ES-I3 (cell line): ENCODE measurements at regions not wholly inside any gene's neighbourhood (a gene's known extent, or its start where the extent isn't known, plus 50 kb on each side); places are given as distances from the start of the nearest gene placed in this dataset.

Source experiments
- H3K36me3 ChIP-seq: 2 replicates; pipeline ENCODE4 v1.6.1; 2013; ENCODE audit warnings: mild to moderate bottlenecking, low read length, control low read depth, moderate library complexity; ENCODE audit not compliant: insufficient read depth
- H3K4me1 ChIP-seq: 2 replicates; pipeline ENCODE4 v1.6.1; 2013; ENCODE audit warnings: mild to moderate bottlenecking, control low read depth, low read length; ENCODE audit not compliant: insufficient read depth
- H3K9ac ChIP-seq: 2 replicates; pipeline ENCODE4 v1.6.1; 2013; ENCODE audit warnings: low read depth, mild to moderate bottlenecking, low read length, moderate library complexity
- H3K9me3 ChIP-seq: 2 replicates; pipeline ENCODE4 v1.6.1; 2013; ENCODE audit warnings: mild to moderate bottlenecking, low read length, moderate library complexity; ENCODE audit not compliant: control insufficient read depth, insufficient read depth

GRCh38 chrX:5549512-5549911, 679.2 kb downstream of the NLGN4X start:
- Histone ChIP-seq H3K9me3 (no peaks in the 10 kb centered on the region), H3K4me1 (no peaks in the 10 kb centered on the region), H3K36me3 (no peaks in the 10 kb centered on the region), H3K9ac (no peak overlapping the region)

DNA sequence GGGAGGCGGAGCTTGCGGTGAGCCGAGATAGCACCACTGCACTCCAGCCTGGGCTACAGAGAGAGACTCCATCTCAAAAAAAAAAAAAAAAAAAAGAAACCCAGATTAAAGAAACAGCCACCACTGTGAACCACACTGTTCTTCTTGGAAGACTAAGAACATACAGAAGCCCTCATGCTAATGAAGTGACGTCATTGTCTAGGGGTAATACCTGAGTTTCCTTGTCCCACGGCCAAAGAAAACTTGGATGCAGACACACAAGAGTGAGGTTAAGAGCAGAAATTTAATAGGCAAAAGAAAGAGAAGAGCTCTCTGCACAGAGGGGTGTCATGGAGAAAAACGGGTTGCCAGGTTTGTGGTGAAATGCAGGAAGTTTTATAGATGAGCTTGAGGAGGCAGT, 691.6 kb downstream of the NLGN4X start:
- Histone ChIP-seq H3K9me3 (no peaks in the 10 kb centered on the region), H3K9ac (no peak overlapping the region), H3K4me1 (no peaks in the 10 kb centered on the region), H3K36me3 (no peaks in the 10 kb centered on the region)

GRCh38 chrX:5536261-5536660, 692.4 kb downstream of the NLGN4X start:
- Histone ChIP-seq H3K4me1 (no peaks in the 10 kb centered on the region), H3K9me3 (no peaks in the 10 kb centered on the region), H3K36me3 (no peaks in the 10 kb centered on the region), H3K9ac (no peak overlapping the region)

DNA sequence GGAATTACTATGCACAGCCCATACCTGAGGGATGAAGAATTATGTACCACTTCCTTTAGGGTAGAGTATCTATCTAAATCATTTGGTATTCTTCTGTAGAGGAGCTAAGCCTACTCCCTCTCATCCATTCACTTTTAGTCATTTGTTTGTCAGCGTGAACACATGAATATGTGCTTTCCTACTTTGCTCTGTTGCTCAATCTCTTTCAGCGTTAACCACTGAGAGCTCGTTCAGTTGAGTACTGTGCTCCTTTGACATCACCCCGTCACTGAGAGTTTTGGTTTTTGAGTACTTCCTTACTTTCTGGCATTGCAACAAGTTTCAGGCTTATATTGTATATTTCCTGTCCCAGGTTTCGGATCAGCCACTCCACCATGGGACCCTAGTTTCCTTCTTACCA, 700.6 kb downstream of the NLGN4X start:
- Histone ChIP-seq H3K9ac (no peak overlapping the region), H3K9me3 (no peaks in the 10 kb centered on the region), H3K36me3 (no peaks in the 10 kb centered on the region), H3K4me1 (no peaks in the 10 kb centered on the region)

- no peaks in the 10 kb centered on the region for H3K9me3 ChIP-seq
- no peaks in the 10 kb centered on the region for H3K4me1 ChIP-seq
- no peak overlapping the region for H3K9ac ChIP-seq
- H3K36me3 ChIP-seq: no peaks in the 10 kb centered on the region
Measured at GRCh38 chrX:5526191-5526590, 702.5 kb downstream of the NLGN4X start.

- no peaks in the 10 kb centered on the region for H3K4me1 ChIP-seq
- no peaks in the 10 kb centered on the region for H3K36me3 ChIP-seq
- no peak overlapping the region for H3K9ac ChIP-seq
- no peaks in the 10 kb centered on the region for H3K9me3 ChIP-seq
Measured at GRCh38 chrX:5490786-5491563, 737.7 kb downstream of the NLGN4X start.

DNA sequence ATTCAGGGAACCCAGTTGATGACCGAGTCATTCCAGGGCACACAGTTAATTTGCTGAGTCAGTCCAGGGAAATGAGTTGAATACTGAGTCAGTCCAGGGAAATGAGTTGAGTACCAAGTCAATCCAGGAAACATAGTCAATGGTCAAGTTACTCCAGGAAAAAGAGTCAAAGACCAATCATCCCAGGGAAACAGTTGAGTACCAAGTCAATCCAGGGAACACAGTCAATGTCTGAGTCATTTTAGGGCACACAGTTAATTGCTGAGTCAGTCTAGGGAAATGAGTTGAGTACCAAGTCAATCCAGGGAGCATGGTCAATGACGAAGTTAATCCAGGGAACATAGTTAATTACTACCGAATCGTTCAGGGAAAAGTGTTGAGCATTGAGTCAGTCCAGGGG, 754.4 kb downstream of the NLGN4X start:
- H3K9me3 ChIP-seq: peaks cover 2% of the 10 kb centered on the region; the same call in 1 of the 2 replicates
- H3K36me3 ChIP-seq: peaks cover 3% of the 10 kb centered on the region; the same call in 1 of the 2 replicates
- no peaks in the 10 kb centered on the region for H3K4me1 ChIP-seq

GRCh38 chrX:5458300-5458842, 770.3 kb downstream of the NLGN4X start:
- Histone ChIP-seq H3K36me3 (no peaks in the 10 kb centered on the region), H3K9me3 (no peaks in the 10 kb centered on the region), H3K4me1 (no peaks in the 10 kb centered on the region), H3K9ac (no peak overlapping the region)

More for the DNA sequence above, 754.4 kb downstream of the NLGN4X start:
- H3K9ac ChIP-seq: no peak overlapping the region

DNA sequence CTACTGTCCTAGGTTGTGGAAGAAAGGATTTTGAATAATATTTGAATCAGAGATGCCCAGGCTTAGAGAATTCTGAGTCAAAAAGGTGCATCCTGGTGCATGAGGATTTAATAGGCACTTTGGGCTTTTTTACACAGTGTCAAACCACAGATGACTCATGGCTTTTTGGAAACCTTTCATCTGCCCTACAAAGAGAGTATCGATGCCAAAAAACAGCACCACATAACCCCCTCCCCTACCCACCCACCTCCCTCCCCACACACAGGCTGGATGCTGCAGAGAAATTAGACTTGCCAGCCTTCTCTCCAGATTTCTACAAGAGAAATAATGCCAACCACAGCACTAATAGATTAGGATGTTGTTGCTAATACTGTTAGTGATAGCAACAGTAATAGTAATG, 779.3 kb downstream of the NLGN4X start:
- H3K9me3 ChIP-seq: no peaks in the 10 kb centered on the region
- H3K9ac ChIP-seq: no peak overlapping the region
- H3K4me1 ChIP-seq: no peaks in the 10 kb centered on the region
- H3K36me3 ChIP-seq: no peaks in the 10 kb centered on the region

GRCh38 chrX:5431823-5432222, 796.8 kb downstream of the NLGN4X start:
- no peaks in the 10 kb centered on the region; the same call in none of the 2 replicates for H3K9me3 ChIP-seq
- no peaks in the 10 kb centered on the region for H3K4me1 ChIP-seq
- no peaks in the 10 kb centered on the region for H3K36me3 ChIP-seq
- no peak overlapping the region for H3K9ac ChIP-seq

GRCh38 chrX:5425119-5425518, 803.5 kb downstream of the NLGN4X start:
- Histone ChIP-seq H3K9me3 (peaks cover 6% of the 10 kb centered on the region), H3K4me1 (0 out of 2 replicates have a peak, but pooled peaks cover 3% of the 10 kb centered on the region), H3K9ac (no peak overlapping the region), H3K36me3 (no peaks in the 10 kb centered on the region)

DNA sequence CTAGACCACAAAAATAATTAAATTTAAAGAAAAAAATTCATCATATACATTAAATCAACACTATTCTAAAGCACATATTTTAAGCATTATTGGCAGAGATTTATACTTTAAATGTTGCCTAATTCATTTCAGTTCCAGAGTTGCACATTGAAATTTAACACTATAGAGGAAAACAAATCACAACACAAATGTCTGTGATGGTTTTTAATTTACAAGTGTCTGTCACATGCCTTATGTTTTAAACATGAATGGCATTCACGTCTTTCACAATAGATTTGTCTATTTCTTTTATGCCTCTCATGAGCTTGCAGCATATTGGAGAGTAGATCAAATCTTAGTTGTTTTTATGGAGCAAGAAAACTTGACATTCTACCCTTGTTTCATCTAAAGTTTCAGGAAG, 811.3 kb downstream of the NLGN4X start:
- Histone ChIP-seq H3K36me3 (no peaks in the 10 kb centered on the region), H3K9me3 (no peaks in the 10 kb centered on the region)

DNA sequence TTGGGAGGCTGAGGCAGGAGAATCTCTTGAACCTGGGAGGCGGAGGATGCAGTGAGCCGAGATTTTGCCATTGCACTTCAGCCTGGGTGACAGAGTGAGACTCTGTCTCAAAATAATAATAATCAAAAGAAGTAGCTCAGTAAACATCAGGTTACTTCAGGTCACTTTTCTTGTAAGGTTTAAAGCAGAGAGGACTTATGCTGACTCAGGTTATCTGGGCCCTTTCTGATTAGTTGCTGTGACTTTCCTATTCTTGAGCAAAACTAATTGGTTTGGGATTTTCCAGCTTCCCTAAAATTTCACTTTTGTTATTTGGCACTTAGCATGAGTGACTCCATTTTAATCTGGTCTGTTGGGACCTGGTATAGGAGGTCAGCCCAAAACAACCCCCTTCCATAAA, 812.9 kb downstream of the NLGN4X start:
- Histone ChIP-seq H3K9me3 (no peaks in the 10 kb centered on the region), H3K9ac (no peak overlapping the region), H3K36me3 (no peaks in the 10 kb centered on the region), H3K4me1 (no peaks in the 10 kb centered on the region)

More for the DNA sequence above, 811.3 kb downstream of the NLGN4X start:
- no peak overlapping the region for H3K9ac ChIP-seq
- H3K4me1 ChIP-seq: no peaks in the 10 kb centered on the region

DNA sequence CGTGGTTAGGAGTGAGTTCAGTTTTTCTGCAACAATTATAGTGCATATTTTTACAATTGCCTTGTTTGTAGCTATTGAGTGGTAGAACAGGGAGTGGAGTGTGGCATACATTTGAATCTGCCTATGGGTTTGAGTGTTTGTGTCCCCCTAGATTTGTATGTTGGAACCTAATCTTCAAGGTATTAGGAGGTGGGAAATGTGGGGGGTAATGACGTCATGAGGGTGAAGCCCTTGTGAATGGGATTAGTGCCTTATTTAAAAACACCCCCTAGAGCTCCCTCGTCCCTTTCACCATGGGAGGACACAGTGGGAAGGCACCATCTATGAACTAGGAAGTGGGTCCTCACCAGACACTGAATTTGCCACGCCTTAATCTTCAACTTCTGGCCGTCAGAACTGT, 819.6 kb downstream of the NLGN4X start:
- H3K9ac ChIP-seq: no peak overlapping the region
- no peaks in the 10 kb centered on the region for H3K9me3 ChIP-seq
- H3K36me3 ChIP-seq: no peaks in the 10 kb centered on the region
- no peaks in the 10 kb centered on the region for H3K4me1 ChIP-seq

DNA sequence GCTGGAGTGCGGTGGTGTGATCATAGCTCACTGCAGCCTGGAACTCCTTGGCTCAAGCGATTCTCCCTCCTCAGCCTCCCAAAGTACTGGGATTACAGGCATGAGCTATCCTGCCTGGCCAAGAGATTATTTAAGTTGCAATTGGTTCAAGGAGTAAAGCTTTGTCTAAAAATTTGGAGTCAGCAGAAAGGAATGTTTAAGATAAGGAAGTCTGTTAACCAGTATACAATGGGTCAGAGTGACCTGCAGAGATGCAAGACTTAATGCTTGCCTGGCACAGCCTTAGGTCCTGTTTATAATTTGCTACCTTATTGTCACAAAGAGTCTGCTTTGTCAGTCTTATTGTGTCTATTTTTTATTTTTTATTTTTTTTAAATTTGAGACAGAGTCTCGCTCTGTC, 826.2 kb downstream of the NLGN4X start:
- Histone ChIP-seq H3K36me3 (no peaks in the 10 kb centered on the region), H3K9me3 (no peaks in the 10 kb centered on the region), H3K9ac (no peak overlapping the region), H3K4me1 (no peaks in the 10 kb centered on the region)
